ENCODE measurements at regions not wholly inside any gene's neighbourhood (a gene's known extent, or its start where the extent isn't known, plus 50 kb on each side); places are given as distances from the start of the nearest gene placed in this dataset.

- in situ Hi-C loops (cut with HindIII; ENCODE audit: extremely low pct_ligation_motif_present, low pct_unique_long_range_greater_than_20kb) (no loop called here), intact Hi-C loops (cut with micrococcal nuclease; ENCODE audit: unreplicated experiment) (no loop called here)
- ATAC-seq (no peak), DNase-seq (ENCODE audit: low spot score) (no peak), FAIRE-seq (no peak)
- Histone ChIP-seq H3K4me3 (replicated peaks in 1 of 3; ENCODE audit: insufficient read depth in 1 of 3, low read depth in 2 of 3, low read length in 3 of 3) (no peak overlapping the region), H3K9ac (ENCODE audit: insufficient read depth, low read depth, low read length) (no peak overlapping the region), H3K36me3 (replicated peaks in 1 of 2; ENCODE audit: control insufficient read depth in 1 of 2, insufficient read depth in 2 of 2, low read length in 2 of 2) (no peaks in the 10 kb centered on the region), H3K27me3 (ENCODE audit: control insufficient read depth in 1 of 2, insufficient read depth in 2 of 2, low read length in 2 of 2) (no peaks in the 10 kb centered on the region), H3K79me2 (ENCODE audit: insufficient read depth, low read length) (no peaks in the 10 kb centered on the region), H3K4me2 (ENCODE audit: low read depth, low read length) (no peak overlapping the region), H2AFZ (ENCODE audit: low read length) (no peak overlapping the region), H3K4me1 (ENCODE audit: insufficient read depth, low read length) (no peaks in the 10 kb centered on the region), H3K9me3 (ENCODE audit: low read length) (no peaks in the 10 kb centered on the region), H3K27ac (ENCODE audit: extremely low read length, insufficient read depth, low read length) (no peak overlapping the region), H4K20me1 (ENCODE audit: insufficient read depth, low read length) (no peaks in the 10 kb centered on the region)
- TF ChIP-seq ZNF318 (CRISPR knock-in tag; IDR thresholded peaks at IDR 0.05) (no peak), NR2F2 (IDR thresholded peaks at IDR 0.05; ENCODE audit: borderline replicate concordance, low read depth) (no peak), ZNF441 (CRISPR knock-in tag; IDR thresholded peaks at IDR 0.05; ENCODE audit: borderline replicate concordance) (no peak), ZNF331 (CRISPR knock-in tag; IDR thresholded peaks at IDR 0.05) (no peak), E2F2 (CRISPR knock-in tag; IDR thresholded peaks at IDR 0.05; ENCODE audit: borderline replicate concordance) (no peak), FOXP4 (CRISPR knock-in tag; IDR thresholded peaks at IDR 0.05) (no peak), NAIF1 (CRISPR knock-in tag; IDR thresholded peaks at IDR 0.05; ENCODE audit: borderline replicate concordance) (no peak), ZFP36 (IDR thresholded peaks at IDR 0.05; ENCODE audit: borderline replicate concordance, low read depth, low read length, partially characterized antibody) (no peak), MXI1 (IDR thresholded peaks at IDR 0.05; ENCODE audit: borderline replicate concordance, low read depth, low read length) (no peak), GTF3A (CRISPR knock-in tag; conservative IDR thresholded peaks at IDR 0.05) (no peak), ZNF510 (CRISPR knock-in tag; IDR thresholded peaks at IDR 0.05; ENCODE audit: low read depth) (no peak), NFIC (IDR thresholded peaks at IDR 0.05; ENCODE audit: low read length) (no peak), SRSF1 (optimal IDR thresholded peaks at IDR 0.05; ENCODE audit: low read depth, low read length) (no peak)
- BruUV-seq (replicated peaks): no TSS peak
- ChIA-PET POLR2A (no interaction called here), CTCF (ENCODE audit: low intra/inter-chr PET ratio, low total read pairs) (no interaction called here)
- WGBS (ENCODE audit: low lambda C conversion rate): 0% methylated on average over 1 of the region's 1 CpG
These were observed 152.9 kb upstream of the INHBA start for GRCh38 chr7:41855798-41856197.

Measured in HepG2 (cell line).